Endodermal cell (in vitro differentiated cells): ENCODE measurements at regions not wholly inside any gene's neighbourhood (a gene's known extent, or its start where the extent isn't known, plus 50 kb on each side); places are given as distances from the start of the nearest gene placed in this dataset.

Experiments used
- DNase-seq: peaks from one replicate; pipeline ENCODE4 v3.0.0-alpha.2; 2017
- H3K27ac ChIP-seq: 2 replicates; pipeline ENCODE4 v1.5.1; 2013; ENCODE audit warnings: mild to moderate bottlenecking, low read depth, low read length, moderate library complexity
- H3K27me3 ChIP-seq: 2 replicates; pipeline ENCODE4 v1.6.1; 2013; ENCODE audit warnings: mild to moderate bottlenecking, low read length, moderate library complexity; ENCODE audit not compliant: insufficient read depth, control insufficient read depth, poor library complexity, severe bottlenecking
- H3K36me3 ChIP-seq: 2 replicates; pipeline ENCODE4 v1.7.0; 2013; ENCODE audit warnings: mild to moderate bottlenecking, low read length, moderate library complexity; ENCODE audit not compliant: control insufficient read depth, insufficient read depth
- H3K4me1 ChIP-seq: one replicate; pipeline ENCODE4 v1.7.0; 2013; ENCODE audit warnings: low read length; ENCODE audit not compliant: control insufficient read depth, insufficient read depth
- H3K4me3 ChIP-seq: 2 replicates; pipeline ENCODE4 v1.5.1; 2013; ENCODE audit warnings: mild to moderate bottlenecking, low read length, moderate library complexity
- H3K9ac ChIP-seq: 2 replicates; pipeline ENCODE4 v1.6.1; 2013; ENCODE audit warnings: mild to moderate bottlenecking, low read length, moderate library complexity; ENCODE audit not compliant: poor library complexity, severe bottlenecking; ENCODE audit errors: extremely low read depth
- H3K9me3 ChIP-seq: 2 replicates; pipeline ENCODE4 v1.6.1; 2013; ENCODE audit warnings: mild to moderate bottlenecking, low read length, moderate library complexity; ENCODE audit not compliant: control insufficient read depth
- H3K27ac Mint-ChIP-seq: 2 replicates; pipeline ENCODE4 v1.8.0; 2020; ENCODE audit warnings: mixed read lengths
- H3K27me3 Mint-ChIP-seq: 2 replicates; pipeline ENCODE4 v1.8.0; 2021; ENCODE audit warnings: mild to moderate bottlenecking, mixed read lengths; ENCODE audit not compliant: insufficient read depth
- H3K36me3 Mint-ChIP-seq: 2 replicates; pipeline ENCODE4 v1.8.0; 2020; ENCODE audit warnings: low read depth, mixed read lengths
- H3K4me1 Mint-ChIP-seq: 2 replicates; pipeline ENCODE4 v1.8.0; 2020; ENCODE audit warnings: mixed read lengths
- H3K4me3 Mint-ChIP-seq: 2 replicates; pipeline ENCODE4 v1.8.0; 2020; ENCODE audit warnings: mild to moderate bottlenecking, moderate library complexity, mixed read lengths
- H3K9me3 Mint-ChIP-seq: 2 replicates; pipeline ENCODE4 v1.8.0; 2020; ENCODE audit warnings: mild to moderate bottlenecking, mixed read lengths
- WGBS, 2 experiments: methylation state at CpG; one replicate each; pipeline versions ENCODE4 v1.1.5 to v1.1.7; 2013; ENCODE audit warnings: missing lambda C conversion rate in 2 of 2, mixed read lengths in 1 of 2; ENCODE audit not compliant: insufficient coverage in 1 of 2, insufficient read length in 1 of 2; 5-methylcytosine and 5-hydroxymethylcytosine counted together
- TF ChIP-seq, protein P1 (sequence below): fragments of 200-600 bp; sonication (generic); conservative IDR thresholded peaks from 2 replicates; pipeline ENCODE4 v1.5.0; 2021; ENCODE audit warnings: antibody characterized with exemption, mild to moderate bottlenecking

DNA sequence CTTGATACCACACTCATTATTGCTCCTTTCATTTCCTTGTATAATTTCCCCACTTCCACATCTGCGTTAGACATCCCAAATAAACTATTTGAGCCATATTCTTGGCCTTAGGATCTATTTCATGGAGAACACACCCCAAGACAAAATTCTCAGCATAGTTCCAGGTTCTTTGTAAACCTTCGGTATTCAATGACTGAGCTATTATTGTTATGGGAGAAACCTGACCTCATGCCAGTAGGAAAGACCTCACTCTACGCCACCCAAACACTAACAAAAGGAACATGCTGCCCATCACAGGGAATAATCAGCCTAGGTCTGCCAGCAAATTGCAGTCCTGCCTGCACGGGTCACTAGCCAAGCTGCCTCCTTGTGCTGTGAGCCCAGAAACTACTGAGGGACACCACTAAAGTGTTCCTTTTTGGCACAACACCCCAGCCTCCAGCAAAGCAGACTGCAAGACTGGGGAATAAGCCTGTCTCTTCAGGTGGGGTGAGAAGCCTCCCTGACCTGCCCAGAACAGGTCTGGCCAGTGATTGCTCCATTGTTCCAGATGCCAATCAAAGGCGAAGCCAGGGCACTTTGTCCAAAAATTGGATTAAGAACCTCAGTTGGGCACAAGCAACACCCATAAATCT lies 371.8 kb downstream of the MAFB start:
- Histone ChIP-seq H3K9ac (no peak overlapping the region), H3K9me3 (no peaks in the 10 kb centered on the region), H3K27me3 (no peaks in the 10 kb centered on the region), H3K27ac (no peak overlapping the region), H3K36me3 (no peaks in the 10 kb centered on the region), H3K4me3 (no peak overlapping the region), H3K4me1 (peaks cover 8% of the 10 kb centered on the region)
- peaks cover 23% of the 10 kb centered on the region for H3K4me1 Mint-ChIP-seq
- no peaks in the 10 kb centered on the region for H3K36me3 Mint-ChIP-seq
- H3K27ac Mint-ChIP-seq: no peak overlapping the region
- WGBS, 2 experiments: 90 to 100% methylated on average over 1 to 5 of the region's 5 CpGs
- peaks cover 5% of the 10 kb centered on the region for H3K27me3 Mint-ChIP-seq
- no peaks in the 10 kb centered on the region for H3K9me3 Mint-ChIP-seq
- TF ChIP-seq, protein P1, sequence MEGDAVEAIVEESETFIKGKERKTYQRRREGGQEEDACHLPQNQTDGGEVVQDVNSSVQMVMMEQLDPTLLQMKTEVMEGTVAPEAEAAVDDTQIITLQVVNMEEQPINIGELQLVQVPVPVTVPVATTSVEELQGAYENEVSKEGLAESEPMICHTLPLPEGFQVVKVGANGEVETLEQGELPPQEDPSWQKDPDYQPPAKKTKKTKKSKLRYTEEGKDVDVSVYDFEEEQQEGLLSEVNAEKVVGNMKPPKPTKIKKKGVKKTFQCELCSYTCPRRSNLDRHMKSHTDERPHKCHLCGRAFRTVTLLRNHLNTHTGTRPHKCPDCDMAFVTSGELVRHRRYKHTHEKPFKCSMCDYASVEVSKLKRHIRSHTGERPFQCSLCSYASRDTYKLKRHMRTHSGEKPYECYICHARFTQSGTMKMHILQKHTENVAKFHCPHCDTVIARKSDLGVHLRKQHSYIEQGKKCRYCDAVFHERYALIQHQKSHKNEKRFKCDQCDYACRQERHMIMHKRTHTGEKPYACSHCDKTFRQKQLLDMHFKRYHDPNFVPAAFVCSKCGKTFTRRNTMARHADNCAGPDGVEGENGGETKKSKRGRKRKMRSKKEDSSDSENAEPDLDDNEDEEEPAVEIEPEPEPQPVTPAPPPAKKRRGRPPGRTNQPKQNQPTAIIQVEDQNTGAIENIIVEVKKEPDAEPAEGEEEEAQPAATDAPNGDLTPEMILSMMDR: no peak
- DNase-seq: no peak
- H3K4me3 Mint-ChIP-seq: no peak overlapping the region

DNA sequence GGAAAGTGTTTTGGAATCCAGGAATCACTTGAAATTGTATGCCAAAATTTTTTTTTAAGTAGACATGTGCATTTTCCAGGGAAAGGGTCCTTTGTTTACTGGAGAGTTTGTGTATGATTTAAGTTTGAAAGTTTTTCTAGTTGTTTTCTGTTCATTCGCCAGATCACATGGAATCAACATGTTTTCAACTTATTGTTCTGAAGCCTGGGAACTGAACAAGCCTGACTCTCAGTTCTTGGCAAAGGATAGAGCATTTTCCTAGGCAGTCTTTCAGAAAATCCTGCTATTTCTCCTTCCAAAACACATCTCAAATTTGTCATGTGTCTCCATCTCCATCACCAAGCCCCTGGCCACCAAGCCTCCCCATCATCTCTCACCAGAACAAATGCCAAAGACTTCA lies 374.8 kb downstream of the MAFB start:
- peaks cover 5% of the 10 kb centered on the region for H3K27me3 Mint-ChIP-seq
- TF ChIP-seq, protein P1: no peak
- no peaks in the 10 kb centered on the region for H3K36me3 Mint-ChIP-seq

DNA sequence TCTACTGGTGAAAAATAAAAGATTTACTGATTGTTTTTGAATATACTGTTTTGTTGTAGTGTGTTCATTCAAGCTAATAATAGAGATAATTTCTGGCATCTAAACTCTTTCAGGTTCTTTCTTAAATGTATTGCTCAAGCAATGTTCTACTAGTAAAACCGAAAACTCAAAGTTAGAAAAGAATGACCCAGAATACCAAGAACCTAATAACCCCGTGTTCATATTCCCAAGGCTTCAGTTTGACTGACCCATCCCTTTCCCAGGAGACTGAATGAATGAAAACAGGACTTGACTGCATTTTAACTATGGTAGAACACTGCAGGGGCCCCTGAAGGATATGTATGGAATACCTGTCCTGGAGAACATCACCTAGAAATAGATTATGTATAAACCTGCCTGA lies 375.3 kb downstream of the MAFB start:
- DNase-seq: no peak
- Histone ChIP-seq H3K4me1 (peaks cover 8% of the 10 kb centered on the region), H3K9ac (no peak overlapping the region), H3K9me3 (no peaks in the 10 kb centered on the region), H3K27ac (no peak overlapping the region), H3K36me3 (no peaks in the 10 kb centered on the region), H3K27me3 (no peaks in the 10 kb centered on the region), H3K4me3 (no peak overlapping the region)
- WGBS, 2 experiments: 91 to 100% methylated on average over 2 of the region's 2 CpGs
- Mint-ChIP-seq H3K4me3 (no peak overlapping the region), H3K36me3 (no peaks in the 10 kb centered on the region), H3K27me3 (peaks cover under 1% of the 10 kb centered on the region), H3K27ac (no peak overlapping the region), H3K9me3 (peaks cover 1% of the 10 kb centered on the region), H3K4me1 (peaks cover 23% of the 10 kb centered on the region)
- TF ChIP-seq, protein P1: no peak

More for the DNA sequence above, 374.8 kb downstream of the MAFB start:
- Histone ChIP-seq H3K4me1 (peaks cover 8% of the 10 kb centered on the region), H3K4me3 (no peak overlapping the region), H3K9ac (no peak overlapping the region), H3K36me3 (no peaks in the 10 kb centered on the region), H3K27me3 (no peaks in the 10 kb centered on the region), H3K27ac (no peak overlapping the region), H3K9me3 (no peaks in the 10 kb centered on the region)
- Mint-ChIP-seq H3K27ac (no peak overlapping the region), H3K4me3 (no peak overlapping the region), H3K9me3 (peaks cover 1% of the 10 kb centered on the region), H3K4me1 (peaks cover 23% of the 10 kb centered on the region)
- no peak for DNase-seq
- 83 to 100% methylated on average over 1 of the region's 1 CpG for WGBS, 2 experiments
